SK-N-SH treated with all-trans-retinoic acid at 6 μM for 48 hours (cell line): ENCODE measurements at regions not wholly inside any gene's neighbourhood (a gene's known extent, or its start where the extent isn't known, plus 50 kb on each side); places are given as distances from the start of the nearest gene placed in this dataset.

Experiments
- SNAI2 ChIP-seq: fragments of 250-450 bp; sonication (Bioruptor Pico); IDR thresholded peaks from 2 replicates; pipeline ENCODE4 v1.5.0; 2020; ENCODE audit warnings: mild to moderate bottlenecking, moderate library complexity
- ZNF70 ChIP-seq: fragments of 450-650 bp; formaldehyde crosslinking; IDR thresholded peaks from 2 replicates; pipeline ENCODE4 v1.5.0; 2020; ENCODE audit warnings: mild to moderate bottlenecking, moderate library complexity

GRCh38 chr4:29948858-29949257 is 771.3 kb upstream of the PCDH7 start:
- no peak for TF ChIP-seq ZNF70 (CRISPR knock-in tag)
- no peak for TF ChIP-seq SNAI2
